ENCODE measurements at regions not wholly inside any gene's neighbourhood (a gene's known extent, or its start where the extent isn't known, plus 50 kb on each side); places are given as distances from the start of the nearest gene placed in this dataset.

DNA sequence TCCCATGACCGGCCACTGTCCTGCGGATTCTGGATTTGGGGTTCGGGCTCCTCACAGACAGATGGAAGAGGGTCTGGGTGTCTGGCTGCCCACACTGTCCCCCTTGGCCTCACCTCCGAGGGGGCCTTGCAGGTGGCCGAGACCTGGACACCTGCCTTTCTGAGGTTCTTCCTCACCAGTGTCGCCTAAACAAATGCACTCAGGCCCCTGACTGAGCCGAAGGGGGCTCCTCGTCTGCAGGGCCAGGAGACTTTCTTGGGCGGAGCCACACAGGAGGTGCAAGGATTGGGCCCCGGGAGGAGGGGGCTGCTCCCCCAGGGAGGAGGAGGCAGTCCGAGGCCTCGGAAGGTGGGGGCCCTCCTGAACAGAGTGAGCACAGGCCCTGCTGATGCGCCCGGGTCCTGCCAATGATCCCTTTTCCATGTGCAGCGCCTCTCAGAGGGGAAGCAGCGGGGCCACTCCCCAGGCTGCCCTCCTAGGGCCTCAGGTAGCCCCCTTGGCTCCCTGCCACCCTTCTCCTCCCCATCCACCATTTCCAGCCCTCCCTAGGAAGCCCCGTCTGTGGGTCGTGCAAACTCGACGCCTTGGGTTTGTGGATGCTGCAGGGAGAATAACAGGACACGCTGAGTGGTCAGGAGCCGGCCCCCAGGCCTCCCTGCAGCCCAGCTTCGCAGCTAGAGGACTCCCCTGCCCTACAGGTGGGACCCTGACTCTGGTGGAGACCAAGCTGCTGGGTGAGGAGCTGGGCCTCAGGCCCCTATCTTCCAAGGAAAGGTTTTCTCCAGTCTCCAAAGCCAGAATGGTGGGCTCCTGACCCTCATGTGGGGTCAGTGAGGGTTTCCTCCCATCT, 63.4 kb upstream of the ZNF469 start:
- Mint-ChIP-seq H3K36me3 (ENCODE audit: insufficient read depth, unreplicated experiment) (no peaks in the 10 kb centered on the region), H3K4me3 (ENCODE audit: low read depth, unreplicated experiment) (no peak overlapping the region), H3K9me3 (ENCODE audit: low read depth, unreplicated experiment) (no peaks in the 10 kb centered on the region), H3K4me1 (ENCODE audit: low read depth, unreplicated experiment) (no peaks in the 10 kb centered on the region), H3K27me3 (ENCODE audit: unreplicated experiment) (no peaks in the 10 kb centered on the region), H3K27ac (ENCODE audit: unreplicated experiment) (no peak overlapping the region)
- intact Hi-C loops (cut with micrococcal nuclease; ENCODE audit: unreplicated experiment): no loop called here
- TF ChIP-seq CTCF (IDR thresholded peaks at IDR 0.05; ENCODE audit: unreplicated experiment): no peak
- BruUV-seq (replicated peaks): no TSS peak
- CTCF ChIA-PET: no interaction called here
- DNase-seq: no peak

GRCh38 chr16:88320947-88321634, 61.7 kb upstream of the ZNF469 start:
- no peak overlapping the region for H3K4me3 Mint-ChIP-seq (ENCODE audit: low read depth, unreplicated experiment)
- no peaks in the 10 kb centered on the region for H3K36me3 Mint-ChIP-seq (ENCODE audit: insufficient read depth, unreplicated experiment)
- no peak for TF ChIP-seq CTCF (IDR thresholded peaks at IDR 0.05; ENCODE audit: unreplicated experiment)
- H3K27ac Mint-ChIP-seq (ENCODE audit: unreplicated experiment): no peak overlapping the region
- intact Hi-C loops (cut with micrococcal nuclease; ENCODE audit: unreplicated experiment): no loop called here
- H3K9me3 Mint-ChIP-seq (ENCODE audit: low read depth, unreplicated experiment): no peaks in the 10 kb centered on the region
- no peaks in the 10 kb centered on the region for H3K4me1 Mint-ChIP-seq (ENCODE audit: low read depth, unreplicated experiment)
- no peak for DNase-seq
- CTCF ChIA-PET: no interaction called here
- no peaks in the 10 kb centered on the region for H3K27me3 Mint-ChIP-seq (ENCODE audit: unreplicated experiment)
- BruUV-seq (replicated peaks): no TSS peak

DNA sequence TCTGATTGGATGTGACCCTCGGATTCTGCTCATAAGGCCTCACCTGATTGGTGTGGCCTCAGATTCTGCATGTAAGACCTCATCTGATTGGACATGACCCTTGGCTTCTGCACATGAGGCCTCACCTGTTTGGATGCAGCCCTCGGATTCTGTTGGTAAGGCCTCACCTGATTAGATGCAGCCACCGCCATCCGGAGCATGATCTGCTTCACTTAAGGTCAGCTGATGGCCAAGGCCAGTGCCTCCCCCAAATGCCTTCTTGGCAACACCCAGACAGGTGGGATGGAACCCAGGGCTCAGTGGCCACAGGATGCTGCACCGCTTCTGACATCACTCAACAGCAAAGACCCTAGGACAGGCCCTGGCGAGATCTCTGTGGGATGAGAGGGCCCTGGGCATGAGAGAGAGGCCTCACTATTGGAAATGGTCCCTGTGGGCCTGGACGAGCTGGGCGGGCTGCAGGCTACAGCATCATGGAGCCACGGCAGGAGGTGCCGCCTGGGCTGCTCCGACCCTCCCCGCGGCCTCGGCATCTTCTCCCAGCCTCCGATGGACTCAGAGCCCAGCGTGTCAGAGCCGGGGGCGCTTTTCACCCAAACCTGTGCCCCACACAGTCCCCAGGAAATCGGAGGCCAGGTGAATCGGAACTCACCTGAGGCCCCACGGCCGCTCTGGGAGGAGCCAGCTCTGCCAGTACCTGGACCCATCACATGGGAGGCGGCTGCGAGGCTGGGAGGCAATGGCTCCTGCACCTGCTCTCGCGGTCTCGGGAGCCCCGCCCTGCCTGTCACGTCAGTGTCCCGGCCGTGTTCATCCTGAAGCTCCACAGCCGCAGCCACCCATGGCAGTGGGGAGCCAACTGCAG, 60.9 kb upstream of the ZNF469 start:
- Mint-ChIP-seq H3K4me1 (ENCODE audit: low read depth, unreplicated experiment) (no peaks in the 10 kb centered on the region), H3K9me3 (ENCODE audit: low read depth, unreplicated experiment) (no peaks in the 10 kb centered on the region), H3K27me3 (ENCODE audit: unreplicated experiment) (no peaks in the 10 kb centered on the region), H3K36me3 (ENCODE audit: insufficient read depth, unreplicated experiment) (no peaks in the 10 kb centered on the region), H3K4me3 (ENCODE audit: low read depth, unreplicated experiment) (no peak overlapping the region), H3K27ac (ENCODE audit: unreplicated experiment) (no peak overlapping the region)
- DNase-seq: no peak
- intact Hi-C loops (cut with micrococcal nuclease; ENCODE audit: unreplicated experiment): no loop called here
- CTCF ChIA-PET: interaction anchor here (1.1 kb wide), 1 partner anchor 18 kb away, joined by 4 read pairs; no protein-coding TSS in a partner anchor
- BruUV-seq (replicated peaks): no TSS peak
- TF ChIP-seq CTCF (IDR thresholded peaks at IDR 0.05; ENCODE audit: unreplicated experiment): no peak

- TF ChIP-seq CTCF (IDR thresholded peaks at IDR 0.05; ENCODE audit: unreplicated experiment): no peak
- Mint-ChIP-seq H3K9me3 (ENCODE audit: low read depth, unreplicated experiment) (no peaks in the 10 kb centered on the region), H3K36me3 (ENCODE audit: insufficient read depth, unreplicated experiment) (peaks cover 5% of the 10 kb centered on the region), H3K27ac (ENCODE audit: unreplicated experiment) (no peak overlapping the region), H3K4me1 (ENCODE audit: low read depth, unreplicated experiment) (no peaks in the 10 kb centered on the region), H3K4me3 (ENCODE audit: low read depth, unreplicated experiment) (no peak overlapping the region), H3K27me3 (ENCODE audit: unreplicated experiment) (no peaks in the 10 kb centered on the region)
- DNase-seq: no peak
- CTCF ChIA-PET: interaction anchor here (0.6 to 1.1 kb wide), 2 partner anchors 18 to 27 kb away, joined by 4 read pairs; no protein-coding TSS in a partner anchor
- no TSS peak for BruUV-seq (replicated peaks)
- intact Hi-C loops (cut with micrococcal nuclease; ENCODE audit: unreplicated experiment): no loop called here
Measured at GRCh38 chr16:88322500-88322970, 60.2 kb upstream of the ZNF469 start.
